GM23338 (cell line): ENCODE measurements at regions not wholly inside any gene's neighbourhood (a gene's known extent, or its start where the extent isn't known, plus 50 kb on each side); places are given as distances from the start of the nearest gene placed in this dataset.

Experiments
- ATAC-seq: fragments of 200-7000 bp; cut with Tn5 transposase; 3 replicates; pipeline ENCODE4 v1.9.1; 2020
- DNase-seq: peaks from one replicate; pipeline ENCODE4 v3.0.0-alpha.2; 2015; ENCODE audit warnings: low spot score
- H2AFZ ChIP-seq: fragments of 200-600 bp; sonication (generic); 2 replicates; pipeline ENCODE4 v1.8.0; 2016; ENCODE audit warnings: antibody characterized with exemption, mild to moderate bottlenecking, moderate library complexity
- H3F3A ChIP-seq: fragments of 200-600 bp; sonication (generic); replicated peaks from 2 replicates; pipeline ENCODE4 v1.8.0; 2017; ENCODE audit warnings: antibody characterized with exemption, mixed run types, low read depth
- H3K27ac ChIP-seq: fragments of 200-600 bp; sonication (generic); 2 replicates; pipeline ENCODE4 v1.6.1; 2016; ENCODE audit warnings: low read depth
- H3K27me3 ChIP-seq: fragments of 200-600 bp; sonication (generic); 2 replicates; pipeline ENCODE4 v1.8.0; 2016; ENCODE audit warnings: mild to moderate bottlenecking, mixed run types, moderate library complexity; ENCODE audit not compliant: insufficient read depth
- H3K36me3 ChIP-seq: fragments of 200-600 bp; sonication (generic); 2 replicates; pipeline ENCODE4 v1.8.0; 2016; ENCODE audit warnings: mild to moderate bottlenecking; ENCODE audit not compliant: insufficient read depth
- H3K4me1 ChIP-seq: fragments of 200-600 bp; sonication (generic); 2 replicates; pipeline ENCODE4 v1.8.0; 2016; ENCODE audit warnings: mild to moderate bottlenecking, moderate library complexity; ENCODE audit not compliant: insufficient read depth
- H3K4me2 ChIP-seq: fragments of 200-600 bp; sonication (generic); 2 replicates; pipeline ENCODE4 v1.7.1; 2017; ENCODE audit warnings: mixed run types
- H3K4me3 ChIP-seq: fragments of 200-600 bp; sonication (generic); 2 replicates; pipeline ENCODE4 v1.6.1; 2016; ENCODE audit warnings: mixed run types
- H3K79me2 ChIP-seq: fragments of 200-600 bp; sonication (generic); replicated peaks from 2 replicates; pipeline ENCODE4 v1.8.0; 2017; ENCODE audit warnings: mild to moderate bottlenecking; ENCODE audit not compliant: insufficient read depth
- H3K9me2 ChIP-seq: fragments of 200-600 bp; sonication (generic); 2 replicates; pipeline ENCODE4 v1.8.0; 2017; ENCODE audit not compliant: insufficient read depth
- H4K20me1 ChIP-seq: fragments of 200-600 bp; sonication (generic); replicated peaks from 2 replicates; pipeline ENCODE4 v1.8.0; 2017; ENCODE audit warnings: mild to moderate bottlenecking; ENCODE audit not compliant: insufficient read depth
- H3K27ac Mint-ChIP-seq: 2 replicates; pipeline ENCODE4 v1.8.0; 2020; ENCODE audit warnings: inconsistent platforms, mild to moderate bottlenecking, moderate library complexity, mixed read lengths
- H3K27me3 Mint-ChIP-seq: 3 replicates; pipeline ENCODE4 v1.8.0; 2022; ENCODE audit warnings: low read depth, mild to moderate bottlenecking, moderate library complexity, mixed read lengths, inconsistent platforms; ENCODE audit not compliant: insufficient read depth, poor library complexity
- H3K36me3 Mint-ChIP-seq: 3 replicates; pipeline ENCODE4 v1.8.0; 2021; ENCODE audit warnings: low read depth, mild to moderate bottlenecking, inconsistent platforms, moderate library complexity, mixed read lengths
- H3K4me1 Mint-ChIP-seq: 3 replicates; pipeline ENCODE4 v1.8.0; 2020; ENCODE audit warnings: mild to moderate bottlenecking, inconsistent platforms, mixed read lengths
- H3K4me3 Mint-ChIP-seq: 3 replicates; pipeline ENCODE4 v1.8.0; 2021; ENCODE audit warnings: moderate library complexity, mild to moderate bottlenecking, inconsistent platforms, mixed read lengths
- H3K9me3 Mint-ChIP-seq: 3 replicates; pipeline ENCODE4 v1.8.0; 2020; ENCODE audit warnings: moderate library complexity, mild to moderate bottlenecking, inconsistent platforms, mixed read lengths
- CREB1 ChIP-seq: fragments of 250-450 bp; sonication (Bioruptor Pico); IDR thresholded peaks from 2 replicates; pipeline ENCODE4 v1.5.0; 2020; ENCODE audit warnings: low read depth, mild to moderate bottlenecking, moderate library complexity
- ETS1 ChIP-seq: IDR thresholded peaks from 2 replicates; pipeline ENCODE4 v1.6.1; 2016; ENCODE audit warnings: antibody characterized with exemption
- EZH2phosphoT487 ChIP-seq: fragments of 200-600 bp; sonication (generic); IDR thresholded peaks from one replicate; pipeline ENCODE4 v1.8.1; 2018; ENCODE audit warnings: antibody characterized with exemption; ENCODE audit not compliant: unreplicated experiment
- JUNB ChIP-seq: IDR thresholded peaks from one replicate; pipeline ENCODE4 v1.6.1; 2016; ENCODE audit warnings: antibody characterized with exemption; ENCODE audit not compliant: unreplicated experiment
- NANOG ChIP-seq: IDR thresholded peaks from 2 replicates; pipeline ENCODE4 v1.6.1; 2016; ENCODE audit warnings: antibody characterized with exemption, borderline replicate concordance
- POLR2AphosphoS5 ChIP-seq: IDR thresholded peaks from 2 replicates; pipeline ENCODE4 v1.6.1; 2016; ENCODE audit warnings: antibody characterized with exemption, low read depth
- STAT1 ChIP-seq: IDR thresholded peaks from one replicate; pipeline ENCODE4 v1.6.1; 2016; ENCODE audit warnings: antibody characterized with exemption; ENCODE audit not compliant: unreplicated experiment
- ZNF114 ChIP-seq: fragments of 250-450 bp; sonication (Bioruptor Pico); IDR thresholded peaks from 2 replicates; pipeline ENCODE4 v1.5.0; 2020; ENCODE audit warnings: mild to moderate bottlenecking, moderate library complexity
- ZNF331 ChIP-seq: fragments of 250-450 bp; sonication (Bioruptor Pico); IDR thresholded peaks from 2 replicates; pipeline ENCODE4 v1.5.0; 2020; ENCODE audit warnings: low read depth, mild to moderate bottlenecking, moderate library complexity
- ZNF462 ChIP-seq: fragments of 250-450 bp; sonication (Bioruptor Pico); IDR thresholded peaks from 2 replicates; pipeline ENCODE4 v1.5.0; 2020; ENCODE audit warnings: mild to moderate bottlenecking, moderate library complexity
- TF ChIP-seq, protein P1 (sequence below), 2 experiments: fragments of 200-600 bp in 1 of 2; sonication (generic) in 1 of 2; conservative IDR thresholded peaks; 2 replicates each; pipeline versions ENCODE4 v1.5.1 to v1.6.1; 2016 to 2017; ENCODE audit warnings: antibody characterized with exemption in 2 of 2, low read depth in 2 of 2, mild to moderate bottlenecking in 2 of 2, moderate library complexity in 1 of 2
- TF ChIP-seq, protein P2 (sequence below): IDR thresholded peaks from one replicate; pipeline ENCODE4 v1.6.1; 2018; ENCODE audit warnings: antibody characterized with exemption; ENCODE audit not compliant: unreplicated experiment

DNA sequence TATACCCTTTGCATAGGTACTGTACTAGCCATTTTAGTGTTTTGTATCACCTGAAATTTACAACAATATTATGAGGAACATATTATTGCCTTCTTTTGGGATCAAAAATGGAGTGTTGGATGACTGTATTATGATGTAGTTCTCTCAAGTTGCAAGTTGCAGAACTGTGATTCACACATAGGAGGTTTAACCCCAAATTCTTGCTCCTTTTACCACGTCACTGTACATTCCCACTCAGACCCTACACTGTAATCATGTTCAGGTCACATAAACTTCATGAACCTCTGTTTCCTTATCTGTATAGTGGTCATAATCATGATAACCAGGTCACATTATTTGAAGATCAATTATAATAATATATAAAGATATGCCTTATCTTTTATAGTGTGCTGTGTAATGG is 925.1 kb upstream of the TENM4 start:
- H2AFZ ChIP-seq, result no peak overlapping the region
- no peaks in the 10 kb centered on the region for H4K20me1 ChIP-seq
- Mint-ChIP-seq H3K27me3 (no peaks in the 10 kb centered on the region), H3K9me3 (no peaks in the 10 kb centered on the region), H3K36me3 (no peaks in the 10 kb centered on the region), H3K4me3 (no peak overlapping the region), H3K27ac (no peak overlapping the region), H3K4me1 (no peaks in the 10 kb centered on the region)
- TF ChIP-seq POLR2AphosphoS5 (no peak), CREB1 (CRISPR knock-in tag) (no peak), EZH2phosphoT487 (no peak), ZNF331 (CRISPR knock-in tag) (no peak), STAT1 (no peak), ZNF114 (no peak), NANOG (no peak), ETS1 (no peak), JUNB (no peak), ZNF462 (CRISPR knock-in tag) (no peak)
- TF ChIP-seq, protein P1, sequence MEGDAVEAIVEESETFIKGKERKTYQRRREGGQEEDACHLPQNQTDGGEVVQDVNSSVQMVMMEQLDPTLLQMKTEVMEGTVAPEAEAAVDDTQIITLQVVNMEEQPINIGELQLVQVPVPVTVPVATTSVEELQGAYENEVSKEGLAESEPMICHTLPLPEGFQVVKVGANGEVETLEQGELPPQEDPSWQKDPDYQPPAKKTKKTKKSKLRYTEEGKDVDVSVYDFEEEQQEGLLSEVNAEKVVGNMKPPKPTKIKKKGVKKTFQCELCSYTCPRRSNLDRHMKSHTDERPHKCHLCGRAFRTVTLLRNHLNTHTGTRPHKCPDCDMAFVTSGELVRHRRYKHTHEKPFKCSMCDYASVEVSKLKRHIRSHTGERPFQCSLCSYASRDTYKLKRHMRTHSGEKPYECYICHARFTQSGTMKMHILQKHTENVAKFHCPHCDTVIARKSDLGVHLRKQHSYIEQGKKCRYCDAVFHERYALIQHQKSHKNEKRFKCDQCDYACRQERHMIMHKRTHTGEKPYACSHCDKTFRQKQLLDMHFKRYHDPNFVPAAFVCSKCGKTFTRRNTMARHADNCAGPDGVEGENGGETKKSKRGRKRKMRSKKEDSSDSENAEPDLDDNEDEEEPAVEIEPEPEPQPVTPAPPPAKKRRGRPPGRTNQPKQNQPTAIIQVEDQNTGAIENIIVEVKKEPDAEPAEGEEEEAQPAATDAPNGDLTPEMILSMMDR (conservative IDR thresholded peaks at IDR 0.05; ENCODE audit: low read depth in 2 of 2), result no peak
- TF ChIP-seq, protein P2, sequence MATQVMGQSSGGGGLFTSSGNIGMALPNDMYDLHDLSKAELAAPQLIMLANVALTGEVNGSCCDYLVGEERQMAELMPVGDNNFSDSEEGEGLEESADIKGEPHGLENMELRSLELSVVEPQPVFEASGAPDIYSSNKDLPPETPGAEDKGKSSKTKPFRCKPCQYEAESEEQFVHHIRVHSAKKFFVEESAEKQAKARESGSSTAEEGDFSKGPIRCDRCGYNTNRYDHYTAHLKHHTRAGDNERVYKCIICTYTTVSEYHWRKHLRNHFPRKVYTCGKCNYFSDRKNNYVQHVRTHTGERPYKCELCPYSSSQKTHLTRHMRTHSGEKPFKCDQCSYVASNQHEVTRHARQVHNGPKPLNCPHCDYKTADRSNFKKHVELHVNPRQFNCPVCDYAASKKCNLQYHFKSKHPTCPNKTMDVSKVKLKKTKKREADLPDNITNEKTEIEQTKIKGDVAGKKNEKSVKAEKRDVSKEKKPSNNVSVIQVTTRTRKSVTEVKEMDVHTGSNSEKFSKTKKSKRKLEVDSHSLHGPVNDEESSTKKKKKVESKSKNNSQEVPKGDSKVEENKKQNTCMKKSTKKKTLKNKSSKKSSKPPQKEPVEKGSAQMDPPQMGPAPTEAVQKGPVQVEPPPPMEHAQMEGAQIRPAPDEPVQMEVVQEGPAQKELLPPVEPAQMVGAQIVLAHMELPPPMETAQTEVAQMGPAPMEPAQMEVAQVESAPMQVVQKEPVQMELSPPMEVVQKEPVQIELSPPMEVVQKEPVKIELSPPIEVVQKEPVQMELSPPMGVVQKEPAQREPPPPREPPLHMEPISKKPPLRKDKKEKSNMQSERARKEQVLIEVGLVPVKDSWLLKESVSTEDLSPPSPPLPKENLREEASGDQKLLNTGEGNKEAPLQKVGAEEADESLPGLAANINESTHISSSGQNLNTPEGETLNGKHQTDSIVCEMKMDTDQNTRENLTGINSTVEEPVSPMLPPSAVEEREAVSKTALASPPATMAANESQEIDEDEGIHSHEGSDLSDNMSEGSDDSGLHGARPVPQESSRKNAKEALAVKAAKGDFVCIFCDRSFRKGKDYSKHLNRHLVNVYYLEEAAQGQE, result no peak
- no peak overlapping the region for H3K4me2 ChIP-seq
- H3K79me2 ChIP-seq, result no peaks in the 10 kb centered on the region
- H3K4me1 ChIP-seq, result no peaks in the 10 kb centered on the region
- DNase-seq (no peak), ATAC-seq (no peak)
- H3K27ac ChIP-seq, result no peak overlapping the region
- no peaks in the 10 kb centered on the region for H3K27me3 ChIP-seq
- no peaks in the 10 kb centered on the region for H3K36me3 ChIP-seq
- H3K4me3 ChIP-seq, result no peak overlapping the region
- H3F3A ChIP-seq, result no peaks in the 10 kb centered on the region
- H3K9me2 ChIP-seq, result no peaks in the 10 kb centered on the region
